G401 (cell line): ENCODE measurements at regions not wholly inside any gene's neighbourhood (a gene's known extent, or its start where the extent isn't known, plus 50 kb on each side); places are given as distances from the start of the nearest gene placed in this dataset.
"Not testable (repeated sequence)": the region's sequence is repeated elsewhere in the genome, so short reads cannot be mapped to it uniquely, and the experiment has no call there.

Experiments
- DNase-seq: peaks from one replicate; pipeline ENCODE4 v3.0.0-alpha.2; 2015; ENCODE audit warnings: low spot score
- in situ Hi-C: cut with HindIII; loops from 2 replicates; pipeline ENCODE4 v1.10.0; 2016; ENCODE audit warnings: low sequenced_read_pairs, mixed read lengths

DNA sequence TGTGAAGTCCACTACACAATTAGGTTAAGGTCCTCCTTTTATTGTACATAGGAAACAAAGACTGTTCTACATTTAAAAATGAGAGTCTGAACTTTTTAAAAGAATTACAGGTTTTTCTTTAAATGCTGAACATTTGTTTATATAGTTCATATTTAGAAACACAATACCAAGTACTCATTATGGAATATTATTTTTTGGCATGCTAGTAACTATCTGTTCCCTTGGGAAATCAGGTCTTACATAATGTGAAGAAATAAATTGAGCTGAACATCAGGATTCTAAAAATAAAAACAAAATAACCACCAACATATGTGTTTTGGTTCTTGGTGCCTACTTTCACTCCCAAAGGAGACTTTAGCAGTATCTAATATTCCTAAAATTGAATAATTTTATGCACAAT, 230.5 kb upstream of the IZUMO3 start:
- in situ Hi-C loops = no loop called here
- DNase-seq = no peak

DNA sequence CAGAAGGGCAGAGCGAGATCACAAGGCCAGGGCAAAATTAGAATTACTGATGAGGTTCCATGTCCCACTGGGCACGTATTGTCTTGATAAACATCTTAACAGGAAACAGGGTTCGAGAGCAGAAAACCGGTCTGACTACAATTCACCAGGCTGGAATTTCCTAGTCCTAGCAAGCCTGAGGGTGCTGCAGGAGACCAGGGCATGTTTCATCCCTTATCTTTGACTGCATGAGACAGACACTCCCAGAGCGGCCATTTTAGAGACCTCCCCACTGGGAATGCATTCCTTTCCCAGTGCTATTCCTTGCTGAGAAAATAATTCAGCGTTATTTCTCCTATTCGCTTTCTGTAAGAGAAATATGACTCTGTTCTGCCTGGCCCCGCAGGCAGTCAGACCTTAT, 228.5 kb upstream of the IZUMO3 start:
- DNase-seq, in situ Hi-C loops: not testable (repeated sequence)

DNA sequence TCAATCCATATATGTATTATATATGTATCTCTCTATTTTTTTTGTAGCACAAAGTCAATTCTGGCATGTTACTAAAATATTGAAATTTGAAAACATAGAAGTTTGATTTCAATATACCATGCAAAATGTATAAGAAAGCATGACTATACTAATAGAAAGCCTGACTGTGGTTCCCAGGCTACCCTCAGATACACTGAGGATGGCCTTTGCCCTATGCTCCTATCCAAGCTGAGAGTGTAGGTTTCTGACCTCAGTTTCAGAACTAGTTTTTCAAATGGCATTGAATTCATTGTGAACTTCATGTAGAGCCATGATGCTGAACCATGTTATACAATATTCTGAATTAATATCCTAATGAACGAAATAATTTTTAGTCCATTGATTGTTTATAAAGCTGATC, 220.4 kb upstream of the IZUMO3 start:
- in situ Hi-C loops = no loop called here
- DNase-seq = no peak

DNA sequence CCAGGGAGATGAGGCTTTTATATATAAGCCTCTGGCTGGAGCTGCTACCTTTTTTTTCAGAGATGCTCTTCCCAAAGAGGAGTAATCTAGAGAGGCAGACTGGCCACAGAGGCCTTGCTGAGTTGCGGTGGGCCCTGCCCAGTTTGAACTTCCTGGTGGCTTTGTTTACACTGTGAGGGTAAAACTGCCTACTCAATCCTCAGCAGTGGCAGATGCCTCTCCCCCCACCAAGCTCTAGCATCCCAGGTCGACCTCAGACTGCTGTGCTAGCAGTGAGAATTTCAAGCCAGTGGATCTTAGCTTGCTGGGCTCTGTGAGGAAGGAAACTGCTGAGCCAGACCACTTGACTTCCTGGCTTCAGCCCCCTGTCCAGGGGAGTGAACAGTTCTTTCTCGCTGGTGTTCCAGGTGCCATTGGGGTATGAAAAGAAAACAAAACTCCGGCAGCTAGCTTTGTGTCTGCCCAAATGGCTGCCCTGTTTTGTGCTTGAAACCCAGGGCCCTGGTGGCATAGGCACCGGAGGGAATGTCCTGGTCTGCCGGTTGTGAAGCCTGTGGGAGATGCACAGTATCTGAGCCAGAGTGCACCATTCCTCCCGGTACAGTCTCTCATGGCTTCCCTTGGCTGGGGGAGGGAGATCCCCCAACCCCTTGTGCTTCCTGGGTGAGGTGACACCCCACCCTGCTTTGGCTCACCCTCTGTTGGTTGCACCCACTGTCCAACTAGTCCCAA, 219.5 kb upstream of the IZUMO3 start:
- DNase-seq = no peak
- in situ Hi-C loops = no loop called here

DNA sequence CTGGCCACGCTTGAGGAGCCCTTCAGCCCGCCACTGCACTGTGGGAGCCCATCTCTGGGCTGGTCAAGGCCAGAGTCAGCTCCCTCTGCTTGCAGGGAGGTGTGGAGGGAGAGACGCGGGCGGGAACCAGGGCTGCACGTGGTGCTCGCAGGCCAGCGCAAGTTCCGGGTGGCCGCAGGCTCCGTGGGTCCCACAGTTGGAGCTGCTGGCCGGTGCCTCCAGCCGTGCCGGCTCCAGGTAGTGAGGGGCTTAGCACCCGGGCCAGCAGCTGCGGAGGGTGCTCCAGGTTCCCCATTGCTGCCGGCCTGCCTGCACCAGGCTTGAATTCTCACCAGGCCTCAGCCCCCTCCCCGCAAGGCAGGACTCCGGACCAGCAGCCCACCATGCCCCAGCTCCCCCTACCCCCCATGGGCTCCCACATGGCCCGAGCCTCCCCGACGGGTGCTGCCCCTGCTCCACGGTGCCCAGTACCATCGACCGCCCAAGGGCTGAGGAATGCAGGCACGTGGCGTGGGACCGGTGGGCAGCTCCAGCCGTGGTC, 192.8 kb upstream of the IZUMO3 start:
- in situ Hi-C loops = no loop called here
- DNase-seq = no peak

DNA sequence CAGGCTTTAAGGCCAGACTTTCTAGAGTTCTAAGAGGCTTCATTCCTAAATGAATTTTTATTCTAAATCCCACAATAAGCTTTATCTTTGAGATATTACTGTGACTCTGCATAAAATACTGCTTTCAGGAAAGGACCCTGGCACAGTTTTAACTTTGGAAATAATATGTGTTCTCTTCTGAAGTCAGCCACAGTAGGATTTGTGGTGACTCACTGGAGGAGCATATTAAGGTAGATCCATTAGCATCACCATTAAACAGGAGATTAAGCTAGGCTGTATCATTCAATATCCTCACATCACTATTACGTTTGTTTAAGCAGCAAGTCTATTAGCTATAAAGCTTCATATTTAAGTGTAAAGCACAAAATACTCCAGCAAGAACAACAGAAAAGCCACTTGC, 186.1 kb upstream of the IZUMO3 start:
- DNase-seq = no peak
- in situ Hi-C loops = no loop called here

DNA sequence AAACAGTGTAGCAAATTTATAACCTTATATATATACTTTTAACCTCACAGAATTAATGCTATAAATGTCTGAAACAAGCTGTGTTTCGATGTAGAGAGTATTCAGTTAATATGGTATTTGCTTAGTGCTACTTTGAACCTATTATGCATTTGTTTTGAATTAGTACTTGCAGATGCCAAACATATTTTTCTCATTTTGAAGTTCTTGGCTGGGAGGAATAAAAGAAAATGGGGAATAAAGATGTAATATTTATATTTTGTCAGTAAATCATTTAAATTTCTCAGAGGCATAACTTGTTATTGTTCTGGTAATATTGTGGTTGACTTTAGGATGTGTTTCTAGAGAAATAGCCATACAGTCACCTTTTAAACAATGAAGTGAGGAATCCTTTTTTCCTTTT, 175.9 kb upstream of the IZUMO3 start:
- in situ Hi-C loops = no loop called here
- no peak for DNase-seq

DNA sequence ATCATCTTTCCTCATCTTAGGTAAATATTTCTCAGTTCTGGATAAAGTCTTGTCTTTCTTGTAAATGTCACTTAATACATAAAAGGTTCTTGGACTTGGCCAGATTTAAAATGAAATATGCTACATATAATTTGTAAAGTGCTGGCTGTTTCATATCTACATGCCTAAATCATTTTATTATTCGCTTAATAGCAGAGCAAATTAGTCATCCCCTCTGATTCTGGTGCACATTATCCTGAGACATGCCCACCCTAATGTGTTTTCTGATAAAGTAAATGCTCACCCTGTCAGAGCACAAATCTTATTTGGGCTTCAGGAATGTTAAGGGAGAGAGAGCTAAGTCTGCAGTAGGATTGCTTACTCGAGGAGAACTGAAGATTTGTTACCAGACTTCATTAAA, 166.5 kb upstream of the IZUMO3 start:
- DNase-seq = no peak
- in situ Hi-C loops = no loop called here

DNA sequence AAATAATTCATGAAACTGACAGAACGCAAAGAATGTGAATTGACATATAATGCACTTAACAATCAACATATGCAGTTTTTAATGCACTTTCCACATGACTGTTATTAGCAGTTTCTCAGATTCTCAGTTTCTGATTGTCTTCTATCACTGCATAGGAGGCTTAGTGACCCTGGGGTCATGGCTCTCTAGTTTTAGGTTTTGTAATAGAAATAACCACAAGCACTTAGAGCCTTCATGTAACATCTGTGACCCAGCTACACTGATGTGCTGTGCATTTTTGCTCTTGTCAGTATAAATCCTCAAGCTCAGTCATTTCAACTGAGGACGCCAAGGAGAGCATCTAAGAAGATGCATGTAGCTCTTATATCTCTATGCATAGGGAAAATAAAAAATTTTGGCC, 163.1 kb upstream of the IZUMO3 start:
- DNase-seq = no peak
- in situ Hi-C loops = no loop called here

DNA sequence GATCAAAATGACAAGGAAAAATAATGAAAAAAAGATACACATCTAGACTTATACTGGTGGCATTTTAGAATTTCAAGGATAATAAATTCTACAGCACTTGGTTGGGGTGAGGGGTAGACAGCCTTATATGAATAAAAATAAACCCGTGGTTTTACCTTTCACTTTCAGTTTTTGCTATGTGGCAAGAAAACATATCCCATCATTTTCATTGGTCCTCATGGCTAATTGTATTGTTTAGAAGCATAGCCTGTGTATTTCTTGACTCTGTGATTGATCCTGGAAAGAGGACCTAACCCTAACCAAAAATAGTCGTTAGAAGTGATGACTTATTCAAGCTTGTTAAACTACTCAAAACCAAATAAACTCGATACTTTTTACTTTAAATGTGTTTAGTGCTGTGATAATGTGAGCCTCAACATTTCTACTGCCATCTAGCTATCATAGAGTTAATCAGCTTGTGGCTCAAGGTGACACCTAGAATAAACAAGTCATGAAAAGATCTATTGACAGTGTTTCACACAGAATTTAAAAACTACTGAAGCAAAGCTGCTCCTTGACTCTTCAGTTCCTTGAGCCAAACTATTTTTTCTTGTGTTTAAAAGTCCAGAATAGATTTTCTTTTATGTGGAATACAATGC, 153.3 kb upstream of the IZUMO3 start:
- no peak for DNase-seq
- in situ Hi-C loops = no loop called here

DNA sequence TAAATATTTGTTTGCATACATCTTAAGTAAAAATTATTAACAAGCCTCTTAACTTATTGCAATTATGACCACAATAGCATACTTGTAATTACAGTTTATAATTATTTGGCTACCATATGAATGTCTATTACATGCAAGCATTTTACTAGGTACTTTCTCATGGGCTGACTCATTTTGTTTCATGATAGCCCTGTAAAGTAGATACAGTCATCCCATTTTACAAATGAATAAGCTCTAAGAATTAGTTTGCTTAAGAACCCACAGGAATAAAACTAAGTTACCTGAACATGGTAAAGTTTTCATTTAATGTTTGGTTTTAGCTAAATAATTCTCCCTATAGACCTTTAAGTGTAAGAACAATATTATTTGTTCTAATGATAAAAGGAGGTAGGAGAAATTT, 126.6 kb upstream of the IZUMO3 start:
- DNase-seq = no peak
- in situ Hi-C loops = no loop called here

DNA sequence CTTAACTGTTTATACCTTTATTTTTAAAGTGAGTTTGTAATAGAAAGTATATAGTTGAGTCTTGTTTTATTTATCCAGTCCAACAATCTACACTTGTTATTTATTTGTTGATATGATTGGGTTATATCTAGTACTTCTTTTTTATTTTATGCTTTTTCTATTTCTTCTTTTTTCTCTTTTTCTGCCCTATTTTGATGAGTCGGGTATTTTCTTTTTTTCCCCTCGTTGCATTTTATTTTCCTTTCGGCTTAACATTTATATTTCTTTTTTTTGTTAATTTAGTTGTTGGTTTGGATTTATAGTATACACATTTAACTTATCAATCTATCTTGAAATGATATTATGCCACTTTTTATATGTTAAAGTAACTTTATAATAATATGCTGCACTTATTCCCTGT, 111.7 kb upstream of the IZUMO3 start:
- no peak for DNase-seq
- in situ Hi-C loops = no loop called here

DNA sequence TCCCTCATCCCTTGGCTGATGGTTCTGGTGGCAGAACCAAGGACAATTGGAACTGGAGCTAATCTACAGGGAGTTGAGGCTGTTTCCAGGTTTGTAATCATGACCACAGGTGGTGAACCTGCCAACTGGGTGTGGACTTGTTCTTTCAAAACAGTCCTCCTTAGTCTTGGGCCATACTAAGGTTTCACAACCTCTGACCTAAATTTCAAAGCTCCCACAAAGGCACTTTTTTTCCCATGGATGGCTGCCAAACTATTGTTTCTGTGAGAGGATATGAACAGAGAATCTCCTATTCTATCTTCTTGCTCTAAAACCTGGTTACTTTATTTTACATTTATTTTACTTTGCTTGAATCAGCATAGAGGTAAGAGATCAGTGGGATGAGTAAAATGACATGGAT, 106.5 kb upstream of the IZUMO3 start:
- in situ Hi-C loops = no loop called here
- no peak for DNase-seq

DNA sequence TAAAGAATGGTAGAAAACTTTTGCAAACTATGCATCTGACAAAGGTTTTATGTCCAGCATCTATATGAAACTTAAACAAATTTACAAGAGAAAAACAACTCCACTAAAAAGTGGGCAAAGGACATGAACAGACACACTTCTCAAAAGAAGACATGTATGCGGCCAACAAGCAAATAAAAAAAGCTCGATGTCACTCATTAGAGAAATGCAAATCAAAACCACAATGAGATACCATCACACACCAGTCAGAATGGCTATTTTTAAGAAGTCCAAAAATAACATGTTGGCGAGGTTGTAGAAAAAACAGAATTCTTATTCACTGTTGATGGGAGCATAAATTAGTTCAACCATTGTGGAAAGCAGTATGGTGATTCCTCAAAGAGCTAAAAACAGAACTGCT, 83.1 kb upstream of the IZUMO3 start:
- in situ Hi-C loops, DNase-seq: not testable (repeated sequence)

DNA sequence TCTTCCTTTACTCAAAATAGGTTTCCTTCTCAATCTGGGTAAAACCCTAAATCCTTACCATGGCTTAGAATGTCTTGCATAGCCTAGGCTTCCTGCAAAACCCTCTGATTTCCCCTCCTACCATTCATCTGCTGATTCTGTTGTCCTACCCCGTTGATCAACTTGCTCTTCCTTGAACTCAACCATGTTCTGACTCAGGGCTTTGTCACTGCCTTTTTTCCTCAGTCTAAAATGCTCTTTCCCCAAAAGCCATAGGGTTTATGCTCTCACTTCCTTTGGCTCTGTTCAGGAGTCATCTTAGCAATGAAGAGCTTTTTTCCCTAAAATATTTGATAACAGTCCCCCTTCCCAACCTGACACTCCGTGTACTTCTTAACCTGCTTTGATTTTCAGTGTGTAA, 79.4 kb upstream of the IZUMO3 start:
- no peak for DNase-seq
- in situ Hi-C loops = no loop called here

DNA sequence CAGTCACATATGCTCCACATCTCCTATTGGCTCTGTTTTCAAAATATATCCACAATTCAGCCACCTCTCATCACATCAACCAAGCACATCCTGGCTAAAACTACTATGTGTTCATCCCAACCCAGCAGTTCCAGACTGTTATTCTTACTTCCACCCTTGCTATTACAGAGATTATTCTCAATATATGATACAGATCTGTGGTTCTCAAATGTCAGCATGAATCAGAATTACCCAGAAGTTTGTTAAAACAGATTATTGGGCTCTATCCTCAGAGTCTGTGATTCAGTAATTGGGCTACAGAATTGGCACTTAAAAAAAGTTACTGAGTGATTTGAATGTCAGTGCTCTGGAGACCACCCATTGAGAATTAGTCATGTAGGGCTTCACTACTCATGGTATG, 78.8 kb upstream of the IZUMO3 start:
- DNase-seq = no peak
- in situ Hi-C loops = no loop called here

DNA sequence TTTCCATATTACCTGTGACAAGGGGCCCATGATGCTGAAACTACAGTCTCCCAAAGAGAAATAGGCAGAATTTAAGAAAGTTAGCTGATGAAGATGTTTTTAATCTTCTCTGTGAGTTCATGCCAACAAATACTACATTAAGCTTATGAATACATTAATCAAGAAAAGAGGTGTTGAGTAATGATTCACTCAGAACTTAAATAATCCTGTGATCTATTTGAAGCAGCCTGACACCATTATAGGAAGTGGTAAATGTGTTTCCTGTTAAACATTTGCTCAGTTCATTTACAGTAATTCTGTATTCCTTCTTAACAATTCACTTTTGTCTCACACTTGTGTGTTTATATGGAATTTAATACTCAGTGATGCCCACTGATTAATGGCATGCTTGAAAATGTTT, 75.0 kb upstream of the IZUMO3 start:
- DNase-seq = no peak
- in situ Hi-C loops = no loop called here

DNA sequence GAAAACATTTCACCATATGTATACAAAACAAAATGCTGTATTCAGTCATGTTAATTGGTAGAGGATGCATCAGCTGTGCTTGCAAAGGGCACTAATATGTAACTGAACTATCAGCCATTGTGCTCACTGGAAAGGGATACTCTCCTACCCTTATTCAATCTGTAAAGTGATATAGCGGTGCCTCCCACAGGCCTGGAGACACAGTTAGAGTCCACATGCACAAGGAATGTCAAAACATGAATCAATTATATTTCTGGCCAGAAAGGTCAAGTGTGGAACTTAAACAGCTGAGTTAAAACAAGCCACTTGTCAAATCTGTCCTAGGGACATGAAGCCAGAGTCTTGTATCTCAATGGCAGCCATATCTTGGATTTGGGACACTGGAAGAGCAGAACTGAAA, 71.2 kb upstream of the IZUMO3 start:
- DNase-seq = no peak
- in situ Hi-C loops = no loop called here

DNA sequence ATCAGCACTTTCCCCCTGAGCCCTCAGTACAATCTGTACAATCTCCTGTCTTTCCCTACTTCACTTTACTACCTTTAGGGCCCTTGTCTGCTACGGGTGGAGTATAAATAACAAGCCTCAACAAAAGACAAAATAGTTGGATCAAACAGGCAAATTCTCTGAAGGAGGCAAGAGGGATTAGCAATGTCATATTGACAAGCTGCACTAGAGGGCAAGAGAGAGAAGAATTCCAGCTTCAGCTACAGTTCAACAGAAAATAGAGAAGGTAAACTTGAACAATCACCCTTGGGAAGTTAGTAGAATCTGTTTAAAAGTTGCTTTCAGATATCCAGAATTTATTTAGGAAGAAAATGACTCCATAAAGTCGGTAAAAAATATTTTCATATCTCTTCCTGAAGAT, 68.4 kb upstream of the IZUMO3 start:
- in situ Hi-C loops = no loop called here
- no peak for DNase-seq

DNA sequence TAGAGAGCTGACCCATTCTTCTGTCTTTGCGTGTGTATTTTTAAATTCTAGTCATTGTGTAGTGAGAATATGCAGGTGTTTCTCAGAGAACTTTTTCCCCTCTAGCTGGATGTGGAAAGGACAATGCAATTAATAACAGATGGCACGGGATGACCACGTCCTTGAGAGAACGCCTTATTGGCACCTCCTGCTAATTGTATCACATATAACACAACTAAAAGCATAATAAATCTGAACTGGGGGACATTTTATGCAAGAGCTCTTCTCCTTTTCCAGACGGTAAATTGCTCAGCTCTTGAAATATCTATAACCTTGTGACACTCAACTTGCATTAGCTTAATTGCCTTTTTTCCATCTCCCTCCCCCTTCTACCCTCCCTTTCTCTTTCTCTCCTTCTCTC, 62.9 kb upstream of the IZUMO3 start:
- DNase-seq = no peak
- in situ Hi-C loops = no loop called here

DNA sequence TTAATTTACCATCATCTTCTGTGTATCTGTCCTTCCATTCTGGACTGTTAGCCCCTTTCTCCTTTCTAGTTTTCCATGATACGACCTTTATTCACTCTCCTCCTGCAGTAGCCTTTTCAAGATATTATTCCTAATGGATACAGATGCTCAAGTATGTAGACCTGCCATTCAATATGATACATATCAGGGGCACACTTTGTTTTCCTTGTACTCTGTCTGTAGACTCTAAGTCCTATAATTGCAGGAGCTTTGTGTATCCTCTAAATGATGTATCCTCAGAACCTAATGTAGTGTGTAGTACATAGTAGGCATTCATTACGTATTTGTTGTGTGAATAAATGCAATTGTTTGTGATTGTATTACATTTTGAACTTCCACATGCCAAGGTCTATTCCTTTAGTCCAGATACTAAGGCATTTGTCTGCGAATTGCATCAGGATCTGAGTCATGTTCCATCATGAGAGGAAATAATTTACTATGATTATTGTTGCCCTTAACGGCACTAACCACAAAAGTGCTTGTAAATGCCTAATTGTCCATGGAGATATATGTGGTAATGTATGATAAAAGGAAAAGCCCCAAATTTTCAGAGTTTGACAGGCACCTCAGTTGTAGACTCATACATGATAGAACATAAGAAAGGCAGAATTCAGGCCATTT, 57.1 kb upstream of the IZUMO3 start:
- in situ Hi-C loops = no loop called here
- DNase-seq = no peak
